ENCODE measurements at regions not wholly inside any gene's neighbourhood (a gene's known extent, or its start where the extent isn't known, plus 50 kb on each side); places are given as distances from the start of the nearest gene placed in this dataset.

- ChIA-PET POLR2A (no interaction called here), CTCF (interaction anchor here (1.2 kb wide), 3 partner anchors 10 to 40 kb away, joined by 3 read pairs; no protein-coding TSS in a partner anchor)
- H3K27me3 ChIP-seq (ENCODE audit: control insufficient read depth, insufficient read depth, low read length), result no peaks in the 10 kb centered on the region
- no peak for DNase-seq (ENCODE audit: low read depth)
- no peak overlapping the region for H3K4me3 ChIP-seq (ENCODE audit: low read depth, low read length)
- TF ChIP-seq CTCF (IDR thresholded peaks at IDR 0.05; ENCODE audit: insufficient read depth, low read depth, low read length), result no peak
- H3K36me3 ChIP-seq (ENCODE audit: control insufficient read depth, insufficient read depth, low read length), result no peaks in the 10 kb centered on the region
Measured at GRCh38 chr9:78685471-78685870, 388.5 kb downstream of the PSAT1 start.

- no peaks in the 10 kb centered on the region for H3K36me3 ChIP-seq (ENCODE audit: control insufficient read depth, insufficient read depth, low read length)
- no peak overlapping the region for H3K4me3 ChIP-seq (ENCODE audit: low read depth, low read length)
- ChIA-PET POLR2A (no interaction called here), CTCF (interaction anchor here (0.7 kb wide), 1 partner anchor 9 kb away, joined by 3 read pairs; no protein-coding TSS in a partner anchor)
- no peak for DNase-seq (ENCODE audit: low read depth)
- TF ChIP-seq CTCF (IDR thresholded peaks at IDR 0.05; ENCODE audit: insufficient read depth, low read depth, low read length), result no peak
- no peaks in the 10 kb centered on the region for H3K27me3 ChIP-seq (ENCODE audit: control insufficient read depth, insufficient read depth, low read length)
Measured at GRCh38 chr9:78688796-78689195, 391.9 kb downstream of the PSAT1 start.

- TF ChIP-seq CTCF (IDR thresholded peaks at IDR 0.05; ENCODE audit: insufficient read depth, low read depth, low read length), result no peak
- Histone ChIP-seq H3K27me3 (ENCODE audit: control insufficient read depth, insufficient read depth, low read length) (no peaks in the 10 kb centered on the region), H3K4me3 (ENCODE audit: low read depth, low read length) (no peak overlapping the region), H3K36me3 (ENCODE audit: control insufficient read depth, insufficient read depth, low read length) (no peaks in the 10 kb centered on the region)
- ChIA-PET POLR2A (no interaction called here), CTCF (no interaction called here)
- no peak for DNase-seq (ENCODE audit: low read depth)
Measured at GRCh38 chr9:78691542-78691941, 394.6 kb downstream of the PSAT1 start.

- ChIA-PET POLR2A (no interaction called here), CTCF (interaction anchor here (0.9 kb wide), 1 partner anchor 21 kb away, joined by 3 read pairs; no protein-coding TSS in a partner anchor)
- no peak for DNase-seq (ENCODE audit: low read depth)
Measured at GRCh38 chr9:78692871-78693270, 395.9 kb downstream of the PSAT1 start.

GRCh38 chr9:78694974-78695373 lies 398.0 kb downstream of the PSAT1 start:
- Histone ChIP-seq H3K36me3 (ENCODE audit: control insufficient read depth, insufficient read depth, low read length) (no peaks in the 10 kb centered on the region), H3K27me3 (ENCODE audit: control insufficient read depth, insufficient read depth, low read length) (no peaks in the 10 kb centered on the region), H3K4me3 (ENCODE audit: low read depth, low read length) (no peak overlapping the region)
- CTCF ChIA-PET, result interaction anchor here (1.1 kb wide), 2 partner anchors 9 to 13 kb away, joined by 3 to 4 read pairs; no protein-coding TSS in a partner anchor
- TF ChIP-seq CTCF (IDR thresholded peaks at IDR 0.05; ENCODE audit: insufficient read depth, low read depth, low read length), result no peak
- POLR2A ChIA-PET, result no interaction called here
- no peak for DNase-seq (ENCODE audit: low read depth)

More at GRCh38 chr9:78692871-78693270, 395.9 kb downstream of the PSAT1 start:
- Histone ChIP-seq H3K4me3 (ENCODE audit: low read depth, low read length) (no peak overlapping the region), H3K27me3 (ENCODE audit: control insufficient read depth, insufficient read depth, low read length) (no peaks in the 10 kb centered on the region), H3K36me3 (ENCODE audit: control insufficient read depth, insufficient read depth, low read length) (no peaks in the 10 kb centered on the region)
- TF ChIP-seq CTCF (IDR thresholded peaks at IDR 0.05; ENCODE audit: insufficient read depth, low read depth, low read length), result no peak

Data from BJ (cell line).